GM12892 (cell line): ENCODE measurements at regions not wholly inside any gene's neighbourhood (a gene's known extent, or its start where the extent isn't known, plus 50 kb on each side); places are given as distances from the start of the nearest gene placed in this dataset.

Experiments used
- POLR2A ChIP-seq: IDR thresholded peaks from 2 replicates; pipeline ENCODE4 v1.6.1; 2011; ENCODE audit warnings: low read depth, low read length, control low read depth
- POLR2AphosphoS5 ChIP-seq: IDR thresholded peaks from 2 replicates; pipeline ENCODE4 v1.6.1; 2011; ENCODE audit warnings: low read depth, low read length, control low read depth
- TAF1 ChIP-seq: IDR thresholded peaks from 2 replicates; pipeline ENCODE4 v1.6.1; 2011; ENCODE audit warnings: low read depth, mild to moderate bottlenecking, control low read depth, low read length, borderline replicate concordance

DNA sequence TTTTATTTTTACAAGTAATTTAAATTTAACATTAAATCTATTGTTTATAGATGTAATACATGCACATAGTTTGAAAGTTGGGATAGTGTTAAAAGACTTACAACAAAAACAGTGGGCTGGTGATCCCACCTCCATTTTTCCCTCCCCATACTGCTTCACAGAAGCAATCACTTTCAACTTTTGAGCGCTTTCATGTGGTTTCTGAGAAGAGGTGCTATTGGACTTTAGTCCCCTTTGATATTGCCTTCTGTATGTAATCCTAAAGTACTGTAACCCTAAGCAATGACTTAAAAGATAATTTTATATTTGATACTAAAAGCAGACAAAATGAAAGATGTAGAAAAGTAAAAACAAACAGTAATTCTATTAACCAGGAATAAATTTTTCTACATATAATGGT lies 88.1 kb upstream of the FAM171A1 start:
- no peak for TF ChIP-seq TAF1
- TF ChIP-seq POLR2AphosphoS5: no peak
- TF ChIP-seq POLR2A: no peak
